H7 (cell line): ENCODE measurements at regions not wholly inside any gene's neighbourhood (a gene's known extent, or its start where the extent isn't known, plus 50 kb on each side); places are given as distances from the start of the nearest gene placed in this dataset.

Experiments
- DNase-seq: peaks from one replicate; pipeline ENCODE4 v3.0.0; 2012
- H3K27me3 ChIP-seq: 2 replicates; pipeline ENCODE4 v1.6.0; 2011; ENCODE audit warnings: mild to moderate bottlenecking, low read length; ENCODE audit not compliant: control insufficient read depth, insufficient read depth
- H3K36me3 ChIP-seq: replicated peaks from 2 replicates; pipeline ENCODE4 v1.5.1; 2011; ENCODE audit warnings: low read length; ENCODE audit not compliant: control insufficient read depth, insufficient read depth
- H3K4me3 ChIP-seq: 2 replicates; pipeline ENCODE4 v1.5.1; 2011; ENCODE audit warnings: low read depth, mild to moderate bottlenecking, control low read depth, low read length, moderate library complexity; ENCODE audit not compliant: insufficient read depth

GRCh38 chr18:78635093-78635800 lies 344.4 kb upstream of the SALL3 start:
- no peaks in the 10 kb centered on the region for H3K27me3 ChIP-seq
- H3K4me3 ChIP-seq = no peak overlapping the region
- DNase-seq = peak; percentile 55
- no peaks in the 10 kb centered on the region; the same call in 1 of the 2 replicates for H3K36me3 ChIP-seq

GRCh38 chr18:78636260-78636659 lies 343.4 kb upstream of the SALL3 start:
- no peaks in the 10 kb centered on the region for H3K27me3 ChIP-seq
- no peak overlapping the region for H3K4me3 ChIP-seq
- H3K36me3 ChIP-seq = no peaks in the 10 kb centered on the region; the same call in 1 of the 2 replicates
- no peak for DNase-seq

- Histone ChIP-seq H3K27me3 (no peaks in the 10 kb centered on the region), H3K4me3 (no peak overlapping the region), H3K36me3 (no peaks in the 10 kb centered on the region; the same call in 1 of the 2 replicates)
- peak; percentile 64 for DNase-seq
Observed at GRCh38 chr18:78637442-78638402, 341.9 kb upstream of the SALL3 start.

- DNase-seq = no peak
- Histone ChIP-seq H3K36me3 (no peaks in the 10 kb centered on the region; the same call in 1 of the 2 replicates), H3K27me3 (no peaks in the 10 kb centered on the region), H3K4me3 (no peak overlapping the region)
Observed at GRCh38 chr18:78639006-78639950, 340.3 kb upstream of the SALL3 start.

- DNase-seq = no peak
- no peaks in the 10 kb centered on the region for H3K27me3 ChIP-seq
- H3K4me3 ChIP-seq = no peak overlapping the region
- no peaks in the 10 kb centered on the region; the same call in 1 of the 2 replicates for H3K36me3 ChIP-seq
Observed at GRCh38 chr18:78640246-78640995, 339.2 kb upstream of the SALL3 start.

GRCh38 chr18:78641689-78642231 lies 337.9 kb upstream of the SALL3 start:
- Histone ChIP-seq H3K4me3 (no peak overlapping the region), H3K36me3 (no peaks in the 10 kb centered on the region; the same call in 1 of the 2 replicates), H3K27me3 (no peaks in the 10 kb centered on the region)
- no peak for DNase-seq

- Histone ChIP-seq H3K4me3 (no peak overlapping the region), H3K36me3 (no peaks in the 10 kb centered on the region), H3K27me3 (no peaks in the 10 kb centered on the region)
- no peak for DNase-seq
Observed at GRCh38 chr18:78642296-78642951, 337.2 kb upstream of the SALL3 start.

- Histone ChIP-seq H3K4me3 (no peak overlapping the region), H3K27me3 (no peaks in the 10 kb centered on the region), H3K36me3 (no peaks in the 10 kb centered on the region)
- no peak for DNase-seq
Observed at GRCh38 chr18:78643004-78643403, 336.6 kb upstream of the SALL3 start.

GRCh38 chr18:78643981-78644380 lies 335.6 kb upstream of the SALL3 start:
- Histone ChIP-seq H3K36me3 (no peaks in the 10 kb centered on the region), H3K27me3 (no peaks in the 10 kb centered on the region), H3K4me3 (no peak overlapping the region)
- DNase-seq = no peak

- Histone ChIP-seq H3K36me3 (no peaks in the 10 kb centered on the region), H3K4me3 (no peak overlapping the region), H3K27me3 (no peaks in the 10 kb centered on the region)
- no peak for DNase-seq
Observed at GRCh38 chr18:78645216-78645615, 334.4 kb upstream of the SALL3 start.

GRCh38 chr18:78647018-78647417 lies 332.6 kb upstream of the SALL3 start:
- H3K36me3 ChIP-seq = no peaks in the 10 kb centered on the region
- DNase-seq = no peak
- H3K27me3 ChIP-seq = no peaks in the 10 kb centered on the region
- no peak overlapping the region for H3K4me3 ChIP-seq

GRCh38 chr18:78649421-78649820 lies 330.2 kb upstream of the SALL3 start:
- Histone ChIP-seq H3K27me3 (no peaks in the 10 kb centered on the region), H3K4me3 (no peak overlapping the region), H3K36me3 (no peaks in the 10 kb centered on the region)
- DNase-seq = no peak

GRCh38 chr18:78650926-78651325 lies 328.7 kb upstream of the SALL3 start:
- DNase-seq = no peak
- no peak overlapping the region for H3K4me3 ChIP-seq
- no peaks in the 10 kb centered on the region for H3K27me3 ChIP-seq
- H3K36me3 ChIP-seq = no peaks in the 10 kb centered on the region
